ENCODE measurements at regions not wholly inside any gene's neighbourhood (a gene's known extent, or its start where the extent isn't known, plus 50 kb on each side); places are given as distances from the start of the nearest gene placed in this dataset.
"Not testable (repeated sequence)": the region's sequence is repeated elsewhere in the genome, so short reads cannot be mapped to it uniquely, and the experiment has no call there.

DNA sequence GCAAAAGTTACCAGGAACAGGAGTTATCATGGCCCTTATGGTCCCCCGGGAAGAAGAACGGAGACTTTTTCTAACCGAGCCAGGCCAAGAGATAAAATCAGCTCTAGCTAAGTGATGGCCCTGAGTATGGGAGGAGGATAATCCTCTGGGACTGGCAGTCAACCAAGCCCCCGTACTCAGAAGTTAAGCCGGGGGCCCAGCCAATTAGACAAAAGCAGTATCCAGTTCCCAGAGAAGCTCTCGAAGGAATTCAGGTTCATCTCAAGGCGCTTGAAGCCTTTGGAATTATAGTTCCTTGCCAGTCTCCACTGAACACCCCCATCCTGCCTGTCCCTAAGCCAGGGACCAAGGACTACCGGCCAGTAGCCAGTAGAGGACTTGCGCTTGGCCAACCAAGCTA, 365.3 kb upstream of the TCF4 start:
- DNase-seq (ENCODE audit: low spot score), result no peak

DNA sequence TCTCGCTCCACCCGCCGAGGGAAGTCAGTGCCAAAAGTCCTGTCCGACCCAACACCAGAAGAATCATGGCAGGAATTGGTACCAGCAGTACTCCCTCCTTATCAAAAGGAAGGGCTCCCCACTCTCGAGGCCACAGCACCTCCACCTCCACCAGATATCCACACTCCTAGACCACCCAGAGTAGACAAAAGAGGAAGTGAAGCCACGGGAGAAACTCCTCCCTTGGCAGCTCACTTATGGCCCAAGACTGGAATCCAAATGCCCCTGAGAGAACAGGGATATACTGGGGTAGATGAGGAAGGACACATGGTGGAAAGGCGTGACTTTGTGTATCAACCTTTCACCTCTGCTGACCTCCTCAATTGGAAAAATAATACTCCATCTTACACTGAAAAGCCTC, 363.7 kb upstream of the TCF4 start:
- DNase-seq (ENCODE audit: low spot score), result not testable (repeated sequence)

DNA sequence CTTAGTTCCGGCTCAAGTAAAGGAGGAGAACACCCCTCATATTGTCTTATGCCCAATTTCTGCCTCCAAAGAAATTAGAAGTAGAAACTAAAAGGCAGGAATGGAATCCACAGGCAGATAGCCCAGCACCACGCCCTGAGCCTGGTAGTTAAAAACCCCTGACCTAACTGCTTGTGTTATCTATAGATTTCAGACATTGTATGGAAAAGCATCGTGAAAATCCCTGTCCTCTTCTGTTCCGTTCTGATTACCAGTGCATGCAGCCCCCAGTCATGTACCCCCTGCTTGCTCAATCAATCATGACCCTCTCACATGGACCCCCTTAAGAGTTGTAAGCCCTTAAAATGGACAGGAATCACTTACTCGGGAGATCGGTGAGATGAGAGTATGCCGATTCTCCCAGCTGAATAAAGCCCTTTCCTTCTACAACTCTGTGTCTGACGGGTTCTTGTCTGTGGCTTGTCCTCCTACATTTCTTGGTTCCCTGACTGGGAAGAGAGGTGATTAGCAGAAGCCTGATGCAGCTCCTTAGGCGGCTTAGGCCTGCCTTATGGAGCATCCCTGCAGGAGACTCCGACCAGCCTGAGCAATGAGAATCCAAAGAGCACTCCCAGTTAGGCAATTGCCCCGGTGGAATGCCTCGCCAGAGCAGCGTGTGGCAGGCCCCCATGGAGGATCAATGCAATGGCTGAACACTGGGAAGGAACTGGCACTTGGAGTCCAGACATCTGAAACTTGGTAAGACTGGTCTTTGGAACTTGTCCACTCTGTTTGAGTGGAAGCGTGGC, 362.6 kb upstream of the TCF4 start:
- DNase-seq (ENCODE audit: low spot score), result no peak

DNA sequence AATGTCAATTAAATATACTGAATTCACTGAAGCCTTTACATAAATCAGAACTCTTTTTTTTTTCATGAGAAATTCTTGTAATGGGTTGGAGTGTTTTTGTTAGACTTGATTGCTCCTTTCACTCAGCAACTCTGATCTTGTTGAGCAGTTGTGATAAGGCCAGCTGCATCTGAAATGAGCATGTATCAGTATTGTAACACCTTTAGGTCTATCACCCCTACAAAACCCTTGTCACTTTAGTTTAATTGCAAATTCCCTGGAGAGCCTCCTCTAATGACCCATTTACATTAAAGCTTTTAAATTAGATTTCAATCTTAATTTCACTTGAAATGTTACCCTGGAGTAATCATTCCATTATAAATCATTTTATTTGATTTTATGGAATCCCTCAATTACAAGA, 346.8 kb upstream of the TCF4 start:
- DNase-seq (ENCODE audit: low spot score), result no peak

DNA sequence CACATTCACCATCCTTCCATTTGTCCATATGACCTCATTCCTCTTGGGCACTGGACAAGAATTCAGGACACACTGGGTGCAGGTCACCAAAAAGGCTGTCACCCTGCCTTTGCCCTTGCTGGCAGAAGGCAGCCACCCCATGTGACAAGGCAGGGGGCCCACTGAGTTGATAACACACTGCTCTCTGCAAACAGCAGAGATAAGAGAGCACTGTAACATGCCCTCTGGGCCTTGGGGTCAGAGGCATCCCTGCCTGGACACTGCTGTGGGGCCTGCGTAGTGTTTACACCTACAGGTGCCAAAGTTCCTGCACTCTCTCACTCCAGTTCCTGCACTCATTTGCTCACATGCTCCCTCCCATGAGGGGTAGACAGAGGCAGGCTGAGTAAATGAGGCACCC, 344.7 kb upstream of the TCF4 start:
- no peak for DNase-seq (ENCODE audit: low spot score)

DNA sequence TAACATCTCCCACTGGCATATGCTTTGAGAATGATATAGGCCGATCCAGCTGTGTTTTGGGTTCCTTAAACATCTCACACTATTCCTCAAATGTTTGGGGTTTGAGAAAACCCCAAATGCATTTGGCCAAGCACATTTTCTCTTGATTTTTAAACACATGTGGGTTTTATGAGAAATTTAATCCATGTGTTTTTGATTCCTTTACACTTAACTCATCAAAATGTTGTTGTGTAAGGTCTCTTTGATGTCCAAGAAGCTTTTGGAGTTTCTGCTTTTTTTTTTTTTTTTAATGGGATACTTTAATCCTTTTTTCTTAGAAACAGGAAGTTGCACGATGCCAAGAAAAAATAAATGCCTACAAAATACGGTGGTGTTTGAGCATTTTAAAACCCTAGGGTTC, 339.8 kb upstream of the TCF4 start:
- DNase-seq (ENCODE audit: low spot score), result no peak

DNA sequence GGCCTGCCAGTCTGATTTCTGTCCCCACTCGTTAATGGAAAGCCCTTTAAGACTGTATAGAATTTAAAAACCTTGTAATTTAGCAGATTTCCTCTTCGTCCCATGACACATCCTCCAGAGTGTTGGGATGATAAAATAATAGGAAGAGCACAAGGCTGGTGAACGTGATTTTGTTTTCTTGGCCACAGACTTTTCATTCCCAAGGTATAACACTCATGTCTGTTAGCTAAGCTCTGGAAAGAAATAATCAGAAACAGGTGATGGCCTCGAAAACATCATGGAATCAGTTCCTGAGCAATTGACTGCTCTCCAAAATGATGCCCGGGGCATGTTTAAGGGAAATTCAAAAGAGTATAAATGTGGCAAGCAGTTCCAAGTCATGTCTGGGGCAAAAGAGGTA, 337.8 kb upstream of the TCF4 start:
- DNase-seq (ENCODE audit: low spot score), result no peak

DNA sequence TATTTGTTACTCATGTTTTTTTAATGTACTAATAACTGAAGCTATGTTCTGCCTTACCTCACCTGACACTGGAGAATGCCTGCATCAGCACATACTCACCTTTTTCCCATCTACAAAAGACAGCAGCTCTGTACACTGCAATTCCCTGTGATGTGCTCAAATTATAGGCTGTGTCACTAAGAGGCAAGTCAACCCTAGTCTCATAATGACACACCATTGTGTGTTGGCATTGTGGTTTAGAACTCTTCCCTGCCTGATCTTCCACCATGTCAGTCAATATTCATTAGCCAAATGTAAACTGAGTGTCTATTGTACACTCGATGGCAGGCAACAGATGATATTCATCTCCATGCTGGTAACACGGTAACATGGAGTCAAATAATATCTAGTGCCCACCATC, 332.1 kb upstream of the TCF4 start:
- no peak for DNase-seq (ENCODE audit: low spot score)

DNA sequence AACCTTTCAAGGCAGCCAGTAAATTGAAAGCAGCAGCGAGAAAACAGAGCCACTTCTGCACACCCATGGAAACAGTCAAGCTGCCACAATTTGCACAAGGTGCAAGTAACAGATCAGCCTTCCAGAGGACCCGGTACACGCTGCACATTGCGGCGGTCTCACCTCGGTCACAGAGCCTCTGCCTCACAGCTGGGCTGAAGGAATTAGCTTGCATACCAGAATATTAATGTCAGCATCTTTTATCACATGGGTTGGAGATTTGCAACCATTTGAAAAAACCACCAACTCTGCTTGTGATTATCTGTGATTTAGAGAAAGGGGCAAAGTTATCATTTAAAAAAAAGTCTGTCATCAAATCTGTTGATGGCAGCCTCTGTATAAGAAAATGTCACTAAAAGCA, 330.5 kb upstream of the TCF4 start:
- no peak for DNase-seq (ENCODE audit: low spot score)

DNA sequence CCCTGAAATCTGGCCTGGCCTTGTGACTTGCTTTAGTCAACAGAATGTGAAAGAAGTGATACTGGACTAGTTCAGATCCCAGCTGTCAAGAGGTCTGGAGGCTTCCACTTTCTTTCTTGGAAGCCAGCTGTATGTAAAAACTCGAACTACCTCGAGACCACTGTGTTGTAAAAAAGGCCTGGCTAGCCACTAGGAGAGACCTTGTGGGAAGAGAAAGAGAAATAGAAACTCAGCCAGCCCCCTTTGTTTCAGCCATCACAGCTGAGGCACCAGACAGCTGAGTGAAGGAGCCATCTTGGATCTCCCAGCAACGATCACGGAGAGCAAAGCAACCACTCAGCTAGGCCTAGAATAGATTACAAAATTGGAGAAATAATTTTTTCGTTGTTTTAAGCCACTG, 324.9 kb upstream of the TCF4 start:
- DNase-seq (ENCODE audit: low spot score), result no peak

DNA sequence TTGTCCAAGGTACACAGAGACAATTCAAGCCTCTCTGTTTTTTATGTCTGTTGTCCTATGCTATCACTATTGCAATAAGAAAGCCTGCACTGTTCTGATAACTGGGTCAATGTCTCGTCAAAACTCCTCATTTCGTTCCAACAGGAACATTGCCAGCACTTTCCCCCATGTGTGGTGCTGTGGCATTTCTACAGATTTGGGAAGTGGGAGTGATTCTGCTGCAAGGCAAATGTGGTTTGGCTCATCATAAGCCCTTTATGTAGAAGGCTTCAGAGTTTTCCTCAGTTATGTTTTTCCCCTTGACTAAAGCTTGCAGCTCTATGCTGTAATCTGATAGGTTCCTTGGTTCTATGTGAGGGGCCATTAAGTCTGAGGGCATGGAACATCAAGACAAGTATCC, 324.1 kb upstream of the TCF4 start:
- DNase-seq (ENCODE audit: low spot score), result no peak

DNA sequence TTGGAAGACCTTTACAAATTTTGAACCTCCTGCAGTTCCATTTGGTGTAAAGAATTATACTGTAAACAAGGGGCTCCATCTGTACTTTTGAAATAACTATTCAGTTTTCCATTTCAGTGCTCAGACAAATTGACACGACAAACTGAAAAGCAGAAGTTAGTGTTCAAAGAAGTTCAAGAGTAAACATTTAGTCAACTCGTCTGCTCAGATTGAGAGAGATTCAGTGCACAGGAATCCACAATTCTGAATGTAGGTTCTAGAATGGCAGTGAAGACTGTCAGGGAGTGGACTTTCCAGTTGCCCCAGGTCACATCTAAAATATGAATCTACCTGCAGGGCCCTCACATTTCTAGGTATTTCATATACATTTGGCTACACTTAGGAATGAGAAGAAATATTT, 322.3 kb upstream of the TCF4 start:
- no peak for DNase-seq (ENCODE audit: low spot score)

DNA sequence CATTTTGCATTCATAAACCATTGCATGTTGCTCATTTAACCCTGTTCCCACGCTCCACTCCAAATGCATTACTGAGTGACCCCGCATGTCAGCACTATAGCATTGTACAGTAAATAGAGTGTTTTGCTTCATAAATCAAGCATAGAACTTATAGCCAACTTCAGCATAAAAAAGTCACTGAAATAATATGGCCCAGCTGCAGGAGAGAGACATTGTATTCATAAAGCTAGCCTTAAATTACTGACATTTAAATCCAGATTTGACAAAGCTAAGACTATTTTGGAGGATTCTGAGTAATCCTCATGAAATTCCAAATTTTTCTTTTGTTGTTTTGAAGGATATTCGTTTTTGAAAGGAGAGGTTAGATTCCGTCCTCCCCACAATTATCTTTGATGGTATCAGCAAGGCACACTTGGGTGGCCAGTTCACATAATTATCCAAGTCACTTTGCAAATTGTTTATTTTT, 320.9 kb upstream of the TCF4 start:
- no peak for DNase-seq (ENCODE audit: low spot score)

DNA sequence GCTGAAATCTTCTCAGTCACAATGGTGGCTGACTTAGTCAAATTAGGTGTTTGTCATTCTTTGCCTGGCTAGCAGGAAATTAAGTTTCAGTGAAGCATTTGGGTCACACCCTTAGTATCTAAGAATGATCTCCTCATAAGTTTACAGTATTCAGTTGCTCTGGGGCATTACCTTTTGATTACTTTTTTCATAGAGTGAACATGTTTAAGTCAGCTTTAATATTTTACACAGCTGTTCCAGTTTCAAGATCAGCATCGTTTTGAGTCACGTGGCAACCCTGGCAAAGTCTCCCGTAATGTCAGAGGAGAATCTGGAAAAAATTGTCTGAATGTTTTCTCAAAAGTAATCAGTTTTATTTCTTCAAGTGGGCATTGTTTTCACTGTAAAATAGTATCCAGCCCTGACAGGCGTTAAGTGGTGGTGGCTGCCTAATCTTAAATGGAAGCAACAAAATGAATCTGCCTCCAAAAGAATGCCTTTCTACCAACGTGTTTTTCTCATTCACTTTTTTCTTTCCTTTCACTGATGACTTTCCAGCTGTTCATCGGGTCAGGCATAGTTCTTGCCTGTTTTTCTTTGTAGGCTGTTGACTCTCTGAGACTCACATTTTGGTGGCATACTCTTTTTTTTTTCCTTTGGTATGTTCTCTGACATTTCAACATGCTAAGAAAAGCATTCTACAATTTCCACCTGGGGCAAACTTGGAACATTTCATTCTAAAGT, 319.6 kb upstream of the TCF4 start:
- no peak for DNase-seq (ENCODE audit: low spot score)

DNA sequence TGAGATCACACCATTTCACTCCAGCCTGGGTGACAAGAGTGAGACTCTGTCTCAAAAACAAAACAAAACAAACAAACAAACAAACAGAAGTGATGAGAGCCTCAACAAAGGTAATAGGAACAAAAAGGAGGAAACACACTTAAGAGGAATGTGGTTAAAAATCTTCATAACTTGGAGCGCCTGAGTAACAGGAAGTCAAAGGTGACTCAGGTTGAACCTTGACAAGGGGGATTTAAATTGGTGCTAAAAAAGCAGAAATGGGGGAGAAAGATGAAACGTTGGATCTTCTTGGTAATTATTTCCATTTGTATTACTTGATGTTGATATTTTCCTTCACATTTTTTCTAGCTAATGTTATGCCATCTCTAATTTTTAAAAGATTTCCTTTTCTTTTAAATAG, 318.5 kb upstream of the TCF4 start:
- DNase-seq (ENCODE audit: low spot score), result no peak

DNA sequence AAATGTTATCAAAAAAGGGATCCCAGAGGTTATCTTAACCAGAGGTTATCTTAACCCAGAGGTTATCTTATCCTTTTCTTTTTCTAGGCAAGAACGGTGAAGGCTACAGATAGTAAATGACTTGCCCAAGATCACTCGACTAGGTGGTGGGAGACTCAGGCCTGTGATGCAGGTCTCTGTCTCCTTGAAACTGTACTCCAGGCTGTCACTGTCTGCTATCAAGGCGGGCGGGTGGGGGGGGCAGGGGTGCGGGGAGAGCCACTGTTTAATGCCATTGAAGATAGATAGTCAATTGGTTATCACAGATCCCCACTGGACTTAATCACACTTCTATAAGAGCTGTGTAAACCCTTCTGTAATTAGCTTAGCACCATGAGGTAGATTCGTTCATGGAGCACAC, 315.9 kb upstream of the TCF4 start:
- no peak for DNase-seq (ENCODE audit: low spot score)

DNA sequence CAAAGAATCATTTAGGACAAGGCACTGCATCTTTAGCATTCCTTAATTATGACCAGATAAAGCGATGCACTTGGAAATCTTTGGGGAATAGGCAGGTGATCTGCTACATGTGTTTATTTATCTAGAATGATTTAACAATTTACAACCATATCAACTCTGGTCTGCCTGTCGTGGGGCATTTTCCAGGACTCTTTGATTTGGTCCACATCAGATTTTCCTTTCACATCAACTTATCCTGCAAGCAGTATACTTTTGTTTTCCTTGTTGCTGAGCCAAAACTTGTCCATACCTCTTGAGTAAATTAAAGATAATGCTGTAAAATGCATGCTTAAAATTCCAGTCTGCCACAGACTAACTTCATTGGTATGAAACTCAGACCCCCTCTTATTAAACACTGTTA, 312.4 kb upstream of the TCF4 start:
- DNase-seq (ENCODE audit: low spot score), result no peak

DNA sequence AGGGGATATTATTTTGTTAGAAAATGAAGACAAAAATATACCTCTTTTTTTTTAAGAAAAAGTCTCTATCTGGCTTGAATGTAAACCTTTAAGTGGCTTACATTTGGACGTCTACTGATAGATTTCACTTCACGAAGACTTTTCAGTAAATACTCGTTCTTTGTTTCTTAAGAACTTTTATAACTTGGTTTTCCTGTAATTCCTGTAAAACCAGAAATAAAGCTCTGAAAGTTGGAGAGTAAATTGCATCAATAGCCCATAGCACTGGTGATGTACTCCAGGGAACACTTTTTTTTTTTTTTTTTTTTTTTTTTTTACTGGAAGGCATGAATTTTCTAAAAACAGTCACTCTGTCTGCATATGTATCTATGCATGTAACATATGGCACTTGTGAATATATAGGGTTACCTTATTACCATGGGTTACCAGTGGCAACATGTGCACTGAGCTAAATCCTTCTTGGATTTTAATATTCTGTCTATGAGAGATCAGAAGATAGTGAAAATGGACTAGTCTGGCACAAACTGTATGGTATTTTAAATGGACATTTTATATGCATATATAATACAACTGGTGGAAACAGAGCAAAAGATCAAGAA, 309.2 kb upstream of the TCF4 start:
- no peak for DNase-seq (ENCODE audit: low spot score)

DNA sequence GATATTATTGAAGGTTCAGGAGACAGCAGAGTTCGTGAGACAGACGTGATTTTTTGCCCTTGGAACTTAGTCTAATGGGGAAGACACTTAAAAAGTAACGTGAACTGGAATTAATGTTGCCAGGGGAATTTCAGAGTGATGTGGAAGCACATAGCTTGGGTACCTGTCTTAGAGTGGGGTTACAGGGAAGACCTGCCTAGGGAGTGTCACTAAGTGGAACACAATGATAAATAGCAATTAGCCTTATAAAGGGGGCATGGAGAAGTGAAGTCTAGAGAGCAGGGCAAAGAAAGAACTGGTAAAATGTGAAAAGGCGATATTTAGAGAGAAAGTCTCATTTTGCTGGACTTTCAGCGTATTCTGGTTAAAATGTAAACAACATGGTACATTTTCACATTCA, 306.0 kb upstream of the TCF4 start:
- no peak for DNase-seq (ENCODE audit: low spot score)

DNA sequence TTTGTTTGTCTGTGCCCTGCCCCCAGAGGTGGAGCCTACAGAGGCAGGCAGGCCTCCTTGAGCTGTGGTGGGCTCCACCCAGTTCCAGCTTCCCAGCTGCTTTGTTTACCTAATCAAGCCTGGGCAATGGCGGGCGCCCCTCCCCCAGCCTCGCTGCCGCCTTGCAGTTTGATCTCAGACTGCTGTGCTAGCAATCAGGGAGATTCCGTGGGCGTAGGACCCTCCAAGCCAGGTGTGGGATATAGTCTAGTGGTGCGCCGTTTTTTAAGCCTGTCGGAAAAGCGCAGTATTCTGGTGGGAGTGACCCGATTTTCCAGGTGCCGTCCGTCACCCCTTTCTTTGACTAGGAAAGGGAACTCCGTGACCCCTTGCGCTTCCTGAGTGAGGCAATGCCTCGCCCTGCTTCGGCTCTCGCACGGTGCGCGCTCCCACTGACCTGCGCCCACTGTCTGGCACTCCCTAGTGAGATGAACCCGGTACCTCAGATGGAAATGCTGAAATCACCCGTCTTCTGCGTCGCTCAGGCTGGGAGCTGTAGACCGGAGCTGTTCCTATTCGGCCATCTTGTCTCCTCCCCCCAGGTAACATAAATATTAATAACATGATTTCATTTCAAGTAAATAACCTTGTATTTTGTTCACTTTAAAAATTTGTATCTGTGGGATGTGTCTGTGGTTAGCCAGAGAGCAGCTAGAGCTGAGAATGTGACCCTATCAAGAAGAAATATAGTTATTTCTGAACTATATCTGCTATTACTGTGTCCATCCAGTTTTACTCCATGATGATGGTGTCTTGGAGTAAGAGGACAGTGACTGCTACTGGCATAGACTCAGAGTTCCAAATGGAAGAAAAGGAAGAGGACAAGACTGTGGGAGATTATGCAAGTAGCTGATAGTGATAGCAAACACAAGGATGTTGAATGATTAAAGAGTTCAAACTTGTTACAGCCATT, 305.1 kb upstream of the TCF4 start:
- DNase-seq (ENCODE audit: low spot score), result not testable (repeated sequence)

DNA sequence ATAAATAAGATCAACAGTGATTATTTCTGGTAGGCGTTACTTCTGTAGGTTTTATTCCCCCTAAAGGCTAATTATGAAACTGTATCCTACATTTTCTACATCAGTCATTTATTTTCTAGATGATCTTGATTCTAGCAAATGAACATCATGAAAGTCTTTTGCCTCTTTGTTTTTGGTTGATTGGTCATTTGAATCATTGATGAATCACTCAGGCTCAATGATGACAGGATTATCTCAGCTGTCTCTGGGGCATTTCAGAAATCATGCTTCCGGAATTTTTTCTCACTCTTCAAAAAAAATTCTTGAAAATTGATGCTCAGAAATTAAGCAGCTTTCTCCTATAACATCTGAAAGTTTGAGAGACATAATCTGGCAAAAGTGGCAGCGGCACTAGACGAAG, 298.9 kb upstream of the TCF4 start:
- DNase-seq (ENCODE audit: low spot score), result no peak

DNA sequence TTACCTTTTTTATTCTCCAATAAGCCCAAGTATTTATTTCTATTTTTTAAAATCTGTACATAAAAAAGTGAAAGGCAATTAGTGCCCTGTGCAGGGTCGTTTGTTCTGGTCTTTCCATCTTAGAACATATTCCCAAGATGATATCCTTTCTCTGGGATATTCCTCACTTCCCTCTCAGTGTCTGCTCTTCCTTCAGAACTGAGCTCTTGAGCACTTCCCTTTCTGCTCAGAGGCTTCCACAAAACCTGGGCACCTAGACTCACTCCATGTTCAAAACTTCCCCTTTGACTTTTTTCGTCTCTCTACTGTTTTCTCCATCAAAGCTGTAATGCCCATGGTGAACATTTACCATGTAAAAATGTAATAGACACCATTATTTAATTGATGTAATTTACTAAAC, 296.5 kb upstream of the TCF4 start:
- no peak for DNase-seq (ENCODE audit: low spot score)
